ENCODE measurements at regions not wholly inside any gene's neighbourhood (a gene's known extent, or its start where the extent isn't known, plus 50 kb on each side); places are given as distances from the start of the nearest gene placed in this dataset.
"Not testable (repeated sequence)": the region's sequence is repeated elsewhere in the genome, so short reads cannot be mapped to it uniquely, and the experiment has no call there.

GRCh38 chr1:88595355-88596002 lies 88.6 kb upstream of the PKN2 start:
- peak; percentile 45 for ATAC-seq

DNA sequence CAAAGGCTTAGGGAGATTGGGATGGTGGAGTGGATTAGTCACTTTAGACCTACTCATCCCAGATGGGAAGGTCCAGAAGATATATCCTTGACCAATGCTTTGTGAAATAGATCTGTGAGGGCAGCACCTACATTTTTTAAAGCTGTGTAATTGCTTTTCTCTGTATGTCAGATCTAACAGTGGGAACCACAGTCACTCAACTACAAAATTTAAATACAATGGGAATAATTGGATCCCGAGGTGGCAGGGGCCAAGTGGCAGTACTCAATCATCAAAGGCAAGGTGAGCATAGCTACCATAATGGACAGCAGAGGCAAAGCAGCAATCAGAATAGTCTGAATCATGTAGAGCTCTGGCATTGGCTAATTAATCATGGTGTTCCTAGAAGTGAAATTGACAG lies 86.1 kb upstream of the PKN2 start:
- ATAC-seq: not testable (repeated sequence)

DNA sequence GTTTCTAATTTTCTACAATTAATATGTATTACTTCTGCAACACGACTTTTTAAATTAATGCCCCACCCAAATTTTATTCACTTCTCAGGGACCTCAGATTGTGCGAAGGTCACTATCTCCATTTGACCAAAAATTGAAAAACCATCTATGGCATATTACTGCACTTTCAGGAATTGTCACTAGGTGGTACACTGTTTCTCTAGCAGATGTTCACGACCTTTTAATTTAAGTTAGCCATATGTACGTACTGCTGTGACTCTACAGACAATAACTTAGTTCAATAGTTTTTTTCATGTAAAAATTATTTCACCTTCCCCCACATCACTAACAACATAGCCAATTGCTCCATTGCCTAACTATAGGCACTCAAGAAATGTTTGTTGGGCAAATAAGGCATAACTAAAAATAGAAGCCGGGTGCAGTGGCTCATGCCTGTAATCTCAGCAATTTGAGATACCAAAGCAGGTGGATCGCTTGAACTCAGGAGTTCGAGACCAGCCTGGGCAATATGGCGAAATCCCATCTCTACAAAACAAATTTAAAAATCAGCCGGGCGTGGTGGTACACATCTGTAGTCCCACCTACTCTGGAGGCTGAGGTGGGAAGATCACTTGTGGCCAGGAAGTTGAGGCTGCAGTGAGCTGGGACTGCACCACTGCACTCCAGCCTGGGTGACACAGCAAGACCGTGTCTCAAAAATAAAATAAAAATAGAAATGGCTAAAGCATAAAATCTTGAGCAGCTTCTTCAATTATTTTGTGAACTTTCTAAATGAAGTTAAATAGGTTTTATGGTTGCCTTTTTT lies 75.7 kb upstream of the PKN2 start:
- ATAC-seq: no peak

GRCh38 chr1:88609051-88609450 lies 75.0 kb upstream of the PKN2 start:
- ATAC-seq: no peak

DNA sequence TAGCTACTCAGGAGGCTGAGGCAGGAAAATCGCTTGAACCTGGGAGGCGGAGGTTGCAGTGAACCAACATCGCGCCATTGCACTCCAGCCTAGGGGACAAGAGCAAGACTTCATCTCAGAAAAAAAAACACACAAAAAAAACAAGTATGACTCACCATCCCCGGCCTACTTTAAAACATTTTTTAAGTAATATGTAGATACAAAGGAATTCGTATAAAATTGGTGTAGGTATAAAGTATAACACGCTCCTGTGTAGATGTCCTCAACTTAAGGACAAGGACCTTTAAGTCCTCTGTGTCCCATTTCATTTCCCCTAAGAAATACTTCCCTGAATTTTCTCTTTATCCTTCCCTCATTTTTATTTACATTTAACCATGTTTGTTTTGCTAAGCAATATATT lies 73.4 kb upstream of the PKN2 start:
- no peak for ATAC-seq

DNA sequence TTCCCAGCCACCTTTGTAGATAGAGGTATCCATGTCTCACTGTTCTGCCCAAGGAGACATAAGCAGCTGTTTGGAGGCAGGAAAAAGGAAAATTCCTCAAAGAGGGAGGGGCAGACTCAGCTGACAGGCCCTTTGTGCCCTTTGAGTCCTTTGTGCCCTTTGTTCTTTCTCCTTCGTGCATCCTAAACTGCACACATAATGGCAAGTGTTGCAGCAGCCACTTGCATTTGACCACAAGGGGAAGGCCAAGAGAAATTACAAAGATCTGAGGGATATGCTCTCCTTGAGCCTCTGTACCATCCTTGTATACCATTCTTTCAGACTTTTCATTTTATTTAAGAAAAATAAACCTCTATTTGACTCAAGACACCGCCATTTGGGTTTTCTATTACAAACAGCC lies 71.8 kb upstream of the PKN2 start:
- no peak for ATAC-seq

GRCh38 chr1:88612773-88613172 lies 71.3 kb upstream of the PKN2 start:
- peak; percentile 94 for ATAC-seq

- ATAC-seq: no peak
Measured at GRCh38 chr1:88618331-88618730, 65.7 kb upstream of the PKN2 start.

DNA sequence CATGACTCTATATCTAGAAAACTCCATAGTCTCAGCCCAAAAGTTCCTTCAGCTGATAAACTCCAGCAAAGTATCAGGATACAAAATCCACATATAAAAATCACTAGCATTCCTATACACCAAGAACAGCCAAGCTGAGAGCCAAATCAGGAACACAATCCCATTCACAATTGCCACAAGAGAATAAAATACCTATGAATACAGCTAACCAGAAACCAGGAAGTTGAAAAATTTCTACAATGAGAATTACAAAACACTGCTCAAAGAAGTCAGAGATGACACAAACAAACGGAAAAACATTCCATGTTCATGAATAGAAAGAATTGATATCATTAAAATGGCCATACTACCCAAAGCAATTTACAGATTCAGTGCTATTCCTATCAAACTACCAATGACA lies 61.0 kb upstream of the PKN2 start:
- not testable (repeated sequence) for ATAC-seq
